Astrocyte (in vitro differentiated cells and primary cell): ENCODE measurements at regions not wholly inside any gene's neighbourhood (a gene's known extent, or its start where the extent isn't known, plus 50 kb on each side); places are given as distances from the start of the nearest gene placed in this dataset.
"Not testable (repeated sequence)": the region's sequence is repeated elsewhere in the genome, so short reads cannot be mapped to it uniquely, and the experiment has no call there.

Experiments
- DNase-seq: peaks from one replicate; pipeline ENCODE4 v3.0.0-alpha.2; 2010; ENCODE audit warnings: low read depth
- FAIRE-seq: peaks from 2 replicates; lab custom pipeline; 2011; peaks lifted over from hg19 to GRCh38; lab: Jason Lieb, UNC
- H2AFZ ChIP-seq: 2 replicates; pipeline ENCODE4 v1.6.0; 2012; ENCODE audit warnings: low read depth, low read length, inconsistent platforms
- H3K27ac ChIP-seq: 2 replicates; pipeline ENCODE4 v1.5.1; 2011; ENCODE audit warnings: low read depth, low read length, inconsistent platforms
- H3K27me3 ChIP-seq: 2 replicates; pipeline ENCODE4 v1.6.0; 2011; ENCODE audit warnings: low read length, inconsistent platforms; ENCODE audit not compliant: insufficient read depth
- H3K36me3 ChIP-seq: 2 replicates; pipeline ENCODE4 v1.5.1; 2011; ENCODE audit warnings: low read length, inconsistent platforms; ENCODE audit not compliant: insufficient read depth
- H3K4me1 ChIP-seq: 2 replicates; pipeline ENCODE4 v1.5.1; 2011; ENCODE audit warnings: low read length, inconsistent platforms; ENCODE audit not compliant: insufficient read depth
- H3K4me2 ChIP-seq: 2 replicates; pipeline ENCODE4 v1.6.0; 2012; ENCODE audit warnings: low read length, inconsistent platforms
- H3K4me3 ChIP-seq: 2 replicates; pipeline ENCODE4 v1.5.1; 2011; ENCODE audit warnings: low read depth, mild to moderate bottlenecking, low read length, inconsistent platforms; ENCODE audit not compliant: insufficient read depth
- H3K79me2 ChIP-seq: 2 replicates; pipeline ENCODE4 v1.6.0; 2012; ENCODE audit warnings: mild to moderate bottlenecking, low read length, inconsistent platforms; ENCODE audit not compliant: insufficient read depth
- H3K9ac ChIP-seq: 2 replicates; pipeline ENCODE4 v1.6.0; 2012; ENCODE audit warnings: mild to moderate bottlenecking, low read length, inconsistent platforms
- H3K9me3 ChIP-seq: 2 replicates; pipeline ENCODE4 v1.5.1; 2012; ENCODE audit warnings: low read depth, mild to moderate bottlenecking, low read length, inconsistent platforms; ENCODE audit not compliant: insufficient read depth
- H4K20me1 ChIP-seq: 2 replicates; pipeline ENCODE4 v1.6.0; 2012; ENCODE audit warnings: low read length, inconsistent platforms; ENCODE audit not compliant: insufficient read depth
- H3K27ac Mint-ChIP-seq: one replicate; pipeline ENCODE4 v1.8.0; 2021; ENCODE audit warnings: mild to moderate bottlenecking, mixed read lengths; ENCODE audit not compliant: unreplicated experiment
- H3K27me3 Mint-ChIP-seq: one replicate; pipeline ENCODE4 v1.8.0; 2021; ENCODE audit warnings: low read depth, mixed read lengths; ENCODE audit not compliant: unreplicated experiment
- H3K36me3 Mint-ChIP-seq: one replicate; pipeline ENCODE4 v1.8.0; 2021; ENCODE audit warnings: low read depth, mixed read lengths; ENCODE audit not compliant: unreplicated experiment
- H3K4me1 Mint-ChIP-seq: one replicate; pipeline ENCODE4 v1.8.0; 2021; ENCODE audit warnings: low read depth, mixed read lengths; ENCODE audit not compliant: unreplicated experiment
- H3K4me3 Mint-ChIP-seq: one replicate; pipeline ENCODE4 v1.8.0; 2021; ENCODE audit warnings: mild to moderate bottlenecking, moderate library complexity, mixed read lengths; ENCODE audit not compliant: unreplicated experiment
- H3K9me3 Mint-ChIP-seq: one replicate; pipeline ENCODE4 v1.8.0; 2021; ENCODE audit warnings: mild to moderate bottlenecking, mixed read lengths; ENCODE audit not compliant: unreplicated experiment
- EZH2 ChIP-seq: IDR thresholded peaks from 2 replicates; pipeline ENCODE4 v1.6.1; 2012; ENCODE audit warnings: mild to moderate bottlenecking, low read length, inconsistent platforms; ENCODE audit not compliant: insufficient read depth
- TF ChIP-seq, protein P1 (sequence below): IDR thresholded peaks from 2 replicates; pipeline ENCODE4 v1.5.1; 2011; ENCODE audit warnings: low read depth, mild to moderate bottlenecking, inconsistent platforms, low read length, moderate library complexity; ENCODE audit not compliant: insufficient read depth

DNA sequence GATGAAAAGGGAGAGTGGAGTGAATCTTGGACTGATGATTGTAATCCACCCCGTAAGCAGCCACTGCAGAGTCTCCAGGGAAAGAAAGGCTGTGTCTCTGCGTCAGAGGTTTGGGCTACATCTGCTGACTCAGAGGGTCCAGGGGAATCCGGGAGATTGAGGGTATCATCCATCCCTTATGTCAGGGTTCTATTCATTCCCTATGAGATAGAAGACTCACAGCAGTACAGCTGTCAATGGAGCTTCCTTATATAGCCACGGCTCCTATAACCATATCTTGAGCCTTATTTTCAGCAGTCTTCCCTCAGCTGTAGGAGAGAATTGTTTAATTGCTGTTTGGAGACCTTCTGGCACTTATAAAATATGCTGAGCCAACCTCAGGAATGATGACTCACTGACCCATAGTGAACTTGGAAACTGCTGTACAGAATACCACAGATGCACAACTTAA lies 558.2 kb upstream of the PFKP start:
- Mint-ChIP-seq H3K27ac (peak overlapping the region; percentile 98), H3K27me3 (no peaks in the 10 kb centered on the region), H3K4me3 (no peak overlapping the region), H3K4me1 (peaks cover 19% of the 10 kb centered on the region), H3K36me3 (no peaks in the 10 kb centered on the region), H3K9me3 (peaks cover 3% of the 10 kb centered on the region)
- H3K9ac ChIP-seq = peak overlapping the region; percentile 30
- no peaks in the 10 kb centered on the region for H3K27me3 ChIP-seq
- H3K79me2 ChIP-seq = no peaks in the 10 kb centered on the region
- peak overlapping the region; percentile 63 for H3K27ac ChIP-seq
- DNase-seq (peak; percentile 92), FAIRE-seq (no peak)
- H3K36me3 ChIP-seq = no peaks in the 10 kb centered on the region
- H3K4me2 ChIP-seq = peak overlapping the region; percentile 73
- H3K4me1 ChIP-seq = peaks cover 7% of the 10 kb centered on the region
- peak overlapping the region; percentile 59 for H2AFZ ChIP-seq
- H3K4me3 ChIP-seq = no peak overlapping the region
- TF ChIP-seq EZH2 = no peak
- TF ChIP-seq, protein P1, sequence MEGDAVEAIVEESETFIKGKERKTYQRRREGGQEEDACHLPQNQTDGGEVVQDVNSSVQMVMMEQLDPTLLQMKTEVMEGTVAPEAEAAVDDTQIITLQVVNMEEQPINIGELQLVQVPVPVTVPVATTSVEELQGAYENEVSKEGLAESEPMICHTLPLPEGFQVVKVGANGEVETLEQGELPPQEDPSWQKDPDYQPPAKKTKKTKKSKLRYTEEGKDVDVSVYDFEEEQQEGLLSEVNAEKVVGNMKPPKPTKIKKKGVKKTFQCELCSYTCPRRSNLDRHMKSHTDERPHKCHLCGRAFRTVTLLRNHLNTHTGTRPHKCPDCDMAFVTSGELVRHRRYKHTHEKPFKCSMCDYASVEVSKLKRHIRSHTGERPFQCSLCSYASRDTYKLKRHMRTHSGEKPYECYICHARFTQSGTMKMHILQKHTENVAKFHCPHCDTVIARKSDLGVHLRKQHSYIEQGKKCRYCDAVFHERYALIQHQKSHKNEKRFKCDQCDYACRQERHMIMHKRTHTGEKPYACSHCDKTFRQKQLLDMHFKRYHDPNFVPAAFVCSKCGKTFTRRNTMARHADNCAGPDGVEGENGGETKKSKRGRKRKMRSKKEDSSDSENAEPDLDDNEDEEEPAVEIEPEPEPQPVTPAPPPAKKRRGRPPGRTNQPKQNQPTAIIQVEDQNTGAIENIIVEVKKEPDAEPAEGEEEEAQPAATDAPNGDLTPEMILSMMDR = no peak
- no peaks in the 10 kb centered on the region for H4K20me1 ChIP-seq
- H3K9me3 ChIP-seq = no peaks in the 10 kb centered on the region

- not testable (repeated sequence) for H2AFZ ChIP-seq, H3K4me3 Mint-ChIP-seq, H3K36me3 ChIP-seq, H3K79me2 ChIP-seq, H3K27ac ChIP-seq, H3K9ac ChIP-seq, H3K4me2 ChIP-seq, H3K9me3 Mint-ChIP-seq, H3K27ac Mint-ChIP-seq, H3K4me1 Mint-ChIP-seq, DNase-seq, H3K27me3 Mint-ChIP-seq, H3K4me1 ChIP-seq, H3K27me3 ChIP-seq, FAIRE-seq, H4K20me1 ChIP-seq, H3K4me3 ChIP-seq, H3K36me3 Mint-ChIP-seq
- peaks cover 11% of the 10 kb centered on the region for H3K9me3 ChIP-seq
Observed at GRCh38 chr10:2501366-2501940, 565.9 kb upstream of the PFKP start.

- Mint-ChIP-seq H3K36me3 (no peaks in the 10 kb centered on the region), H3K27ac (peak overlapping the region; percentile 35)
- H3K4me1 ChIP-seq = no peaks in the 10 kb centered on the region
Observed at GRCh38 chr10:2494399-2494798, 572.9 kb upstream of the PFKP start.

More at GRCh38 chr10:2494399-2494798, 572.9 kb upstream of the PFKP start:
- FAIRE-seq (no peak), DNase-seq (peak; percentile 44)
- Histone ChIP-seq H3K27ac (no peak overlapping the region), H3K9ac (no peak overlapping the region), H3K4me2 (no peak overlapping the region), H3K4me3 (no peak overlapping the region), H2AFZ (no peak overlapping the region), H3K36me3 (no peaks in the 10 kb centered on the region), H4K20me1 (no peaks in the 10 kb centered on the region), H3K9me3 (peaks cover 3% of the 10 kb centered on the region), H3K27me3 (no peaks in the 10 kb centered on the region), H3K79me2 (no peaks in the 10 kb centered on the region)
- Mint-ChIP-seq H3K27me3 (no peaks in the 10 kb centered on the region), H3K9me3 (no peaks in the 10 kb centered on the region), H3K4me3 (no peak overlapping the region), H3K4me1 (peaks cover 4% of the 10 kb centered on the region)
- TF ChIP-seq EZH2 = no peak
- TF ChIP-seq, protein P1 = no peak
